Immature natural killer cell (primary cell): ENCODE measurements at regions not wholly inside any gene's neighbourhood (a gene's known extent, or its start where the extent isn't known, plus 50 kb on each side); places are given as distances from the start of the nearest gene placed in this dataset.

ENCODE experiments used
- DNase-seq, 3 donors: peaks; one replicate each; pipeline ENCODE4 v3.0.0; 2022; ENCODE audit warnings: mixed read lengths in 1 of 3
- H3K27ac Mint-ChIP-seq, 6 donors: one replicate each; pipeline ENCODE4 v1.8.0; 2020; ENCODE audit warnings: mixed read lengths in 6 of 6, mild to moderate bottlenecking in 5 of 6, inconsistent platforms in 4 of 6, moderate library complexity in 3 of 6
- H3K27me3 Mint-ChIP-seq, 3 donors: one replicate each; pipeline ENCODE4 v1.8.0; 2020 to 2021; ENCODE audit warnings: low read depth in 3 of 3, mild to moderate bottlenecking in 3 of 3, mixed read lengths in 3 of 3, moderate library complexity in 3 of 3, inconsistent platforms in 1 of 3
- H3K36me3 Mint-ChIP-seq, 3 donors: one replicate each; pipeline ENCODE4 v1.8.0; 2020; ENCODE audit warnings: mixed read lengths in 3 of 3, inconsistent platforms in 2 of 3, mild to moderate bottlenecking in 2 of 3
- H3K4me1 Mint-ChIP-seq, 2 donors: one replicate each; pipeline ENCODE4 v1.8.0; 2020; ENCODE audit warnings: inconsistent platforms in 2 of 2, mild to moderate bottlenecking in 2 of 2, mixed read lengths in 2 of 2, moderate library complexity in 1 of 2
- H3K4me3 Mint-ChIP-seq, 5 donors: one replicate each; pipeline ENCODE4 v1.8.0; 2020; ENCODE audit warnings: mild to moderate bottlenecking in 5 of 5, mixed read lengths in 5 of 5, inconsistent platforms in 3 of 5, moderate library complexity in 3 of 5
- H3K9me3 Mint-ChIP-seq, 6 donors: one replicate each; pipeline ENCODE4 v1.8.0; 2020; ENCODE audit warnings: mild to moderate bottlenecking in 6 of 6, mixed read lengths in 6 of 6, inconsistent platforms in 4 of 6, moderate library complexity in 3 of 6

- Mint-ChIP-seq H3K27ac (no peak overlapping the region), H3K4me3 (no peak overlapping the region), H3K27me3 (peaks cover 0 to 11% (median 0%) of the 10 kb centered on the region in 3 donors), H3K9me3 (peaks cover 0 to 3% (median 0%) of the 10 kb centered on the region in 6 donors), H3K4me1 (no peaks in the 10 kb centered on the region), H3K36me3 (no peaks in the 10 kb centered on the region)
- no peak for DNase-seq
Measured at GRCh38 chr10:89118091-89118490, 89.0 kb downstream of the CH25H start.

- Mint-ChIP-seq H3K9me3 (peaks cover 0 to 3% (median 0%) of the 10 kb centered on the region in 6 donors), H3K4me3 (no peak overlapping the region), H3K27me3 (peaks cover 0 to 12% (median 0%) of the 10 kb centered on the region in 3 donors), H3K4me1 (no peaks in the 10 kb centered on the region), H3K36me3 (no peaks in the 10 kb centered on the region), H3K27ac (no peak overlapping the region)
- DNase-seq = no peak
Measured at GRCh38 chr10:89115876-89116627, 91.1 kb downstream of the CH25H start.

DNA sequence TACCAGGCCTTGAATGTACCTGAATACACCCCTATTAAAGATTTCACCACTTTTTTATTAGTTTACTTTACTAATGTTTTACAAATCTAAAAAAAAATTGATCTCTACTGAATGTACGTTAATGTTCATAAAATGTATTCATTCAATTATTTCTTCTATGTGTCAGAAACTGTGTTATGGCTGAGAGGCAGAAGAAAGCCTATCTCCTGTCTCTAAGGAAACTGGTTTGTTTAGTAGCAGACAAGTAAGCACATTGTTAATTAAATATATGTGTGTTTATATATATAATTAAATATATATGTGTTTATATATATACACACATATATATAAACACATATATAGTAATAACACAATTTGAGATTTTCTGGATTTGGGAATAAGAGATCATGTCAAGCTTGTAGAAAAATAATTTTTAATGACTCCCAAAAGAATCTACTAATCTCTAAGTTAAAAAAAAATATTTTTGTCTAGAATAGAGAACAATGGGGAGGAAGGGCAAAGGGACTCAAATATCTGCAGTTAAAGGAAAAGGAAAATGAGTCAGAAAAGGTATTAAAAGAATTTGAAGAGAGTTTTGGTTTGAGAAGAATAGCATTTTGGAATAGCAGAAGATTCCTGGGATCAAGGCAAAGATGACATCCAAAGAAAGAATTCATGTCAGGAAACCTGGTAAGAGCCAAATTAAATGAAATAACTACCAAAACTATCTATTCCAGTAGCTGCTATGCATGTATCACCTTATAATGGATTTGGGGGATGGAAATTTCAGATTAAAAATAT is 92.1 kb downstream of the CH25H start:
- Mint-ChIP-seq H3K27me3 (peaks cover 0 to 12% (median 0%) of the 10 kb centered on the region in 3 donors), H3K4me3 (no peak overlapping the region), H3K9me3 (peaks cover 0 to 3% (median 0%) of the 10 kb centered on the region in 6 donors), H3K27ac (no peak overlapping the region), H3K36me3 (no peaks in the 10 kb centered on the region), H3K4me1 (no peaks in the 10 kb centered on the region)
- DNase-seq = no peak

DNA sequence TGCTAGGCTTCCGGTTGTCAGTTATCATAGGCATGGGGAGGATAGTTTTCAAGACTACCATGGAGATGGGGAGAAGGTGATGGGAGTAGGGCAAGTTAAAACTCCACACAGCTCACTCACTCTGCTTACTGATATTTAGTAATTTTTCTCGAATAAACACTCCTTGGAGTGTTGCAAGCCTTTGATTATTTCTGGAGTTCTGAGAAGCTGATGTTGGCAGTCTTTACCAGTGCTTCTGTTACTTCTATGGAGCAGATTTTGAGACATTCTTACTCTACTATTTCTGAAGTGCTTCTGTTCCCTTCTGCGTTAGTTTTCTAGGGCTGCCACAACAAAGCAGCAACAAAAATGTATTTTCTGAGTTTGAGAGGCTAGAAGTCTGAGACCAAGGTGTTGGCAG is 104.4 kb downstream of the CH25H start:
- Mint-ChIP-seq H3K27ac (no peak overlapping the region), H3K27me3 (peaks cover 0 to 1% (median 0%) of the 10 kb centered on the region in 3 donors), H3K36me3 (no peaks in the 10 kb centered on the region), H3K4me3 (no peak overlapping the region), H3K9me3 (peaks cover 0 to 5% (median under 1%) of the 10 kb centered on the region in 6 donors), H3K4me1 (no peaks in the 10 kb centered on the region)
- no peak for DNase-seq

DNA sequence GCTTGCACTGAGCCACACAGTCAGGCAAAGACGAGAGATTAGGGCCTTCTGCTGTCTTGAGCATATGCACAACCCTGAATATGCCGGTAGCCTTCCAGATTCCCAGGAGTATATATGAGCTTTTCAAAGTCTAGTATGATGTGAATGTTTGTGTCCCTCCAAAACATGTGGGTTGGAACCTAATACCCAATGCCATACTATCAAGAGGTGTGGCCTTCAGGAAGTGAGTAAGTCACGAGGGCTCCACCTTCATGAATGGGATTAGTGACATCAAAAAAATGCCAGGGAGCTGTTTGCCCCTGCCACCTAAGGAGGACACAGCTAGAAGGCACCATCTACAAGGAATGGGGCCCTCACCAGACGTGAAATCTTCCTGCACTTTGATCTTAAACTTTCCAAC is 105.2 kb downstream of the CH25H start:
- Mint-ChIP-seq H3K27me3 (peaks cover 0 to 1% (median 0%) of the 10 kb centered on the region in 3 donors), H3K36me3 (no peaks in the 10 kb centered on the region)
- DNase-seq = no peak

DNA sequence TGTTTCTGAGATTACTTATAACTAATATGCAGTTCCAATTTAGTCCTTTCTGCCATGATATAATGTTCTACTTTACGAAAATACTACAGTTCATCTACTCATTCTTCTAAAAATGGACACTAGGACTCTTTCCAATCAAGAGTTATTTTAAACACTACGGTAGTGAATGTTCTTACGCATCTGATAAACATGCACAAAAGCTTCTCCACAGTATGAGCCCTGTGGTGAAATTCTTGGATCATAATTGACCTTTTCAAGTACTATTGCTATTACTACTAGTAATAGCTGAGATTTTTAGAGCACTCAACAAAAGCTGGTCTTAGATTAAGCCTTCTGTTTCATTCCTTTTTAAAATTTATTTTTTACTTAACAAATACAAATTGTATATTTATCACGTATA is 106.4 kb downstream of the CH25H start:
- DNase-seq = no peak
- peaks cover 0 to 1% (median 0%) of the 10 kb centered on the region in 3 donors for H3K27me3 Mint-ChIP-seq
- H3K9me3 Mint-ChIP-seq = no peaks in the 10 kb centered on the region
- no peak overlapping the region for H3K27ac Mint-ChIP-seq
- H3K4me3 Mint-ChIP-seq = no peak overlapping the region
- no peaks in the 10 kb centered on the region for H3K36me3 Mint-ChIP-seq
- no peaks in the 10 kb centered on the region for H3K4me1 Mint-ChIP-seq

More for the DNA sequence above, 105.2 kb downstream of the CH25H start:
- Mint-ChIP-seq H3K9me3 (peaks cover 0 to 5% (median under 1%) of the 10 kb centered on the region in 6 donors), H3K27ac (no peak overlapping the region), H3K4me3 (no peak overlapping the region), H3K4me1 (no peaks in the 10 kb centered on the region)

GRCh38 chr10:89097226-89097625 is 106.6 kb downstream of the FAS start:
- Mint-ChIP-seq H3K27me3 (peaks cover 0 to 2% (median 1%) of the 10 kb centered on the region in 3 donors), H3K27ac (no peak overlapping the region), H3K4me1 (no peaks in the 10 kb centered on the region), H3K4me3 (no peak overlapping the region), H3K9me3 (no peaks in the 10 kb centered on the region), H3K36me3 (no peaks in the 10 kb centered on the region)
- DNase-seq = no peak

- Mint-ChIP-seq H3K36me3 (no peaks in the 10 kb centered on the region), H3K27me3 (peaks cover 0 to 2% (median 1%) of the 10 kb centered on the region in 3 donors), H3K4me3 (no peak overlapping the region), H3K9me3 (no peaks in the 10 kb centered on the region), H3K4me1 (no peaks in the 10 kb centered on the region), H3K27ac (no peak overlapping the region)
- no peak for DNase-seq
Measured at GRCh38 chr10:89095701-89096391, 105.2 kb downstream of the FAS start.

DNA sequence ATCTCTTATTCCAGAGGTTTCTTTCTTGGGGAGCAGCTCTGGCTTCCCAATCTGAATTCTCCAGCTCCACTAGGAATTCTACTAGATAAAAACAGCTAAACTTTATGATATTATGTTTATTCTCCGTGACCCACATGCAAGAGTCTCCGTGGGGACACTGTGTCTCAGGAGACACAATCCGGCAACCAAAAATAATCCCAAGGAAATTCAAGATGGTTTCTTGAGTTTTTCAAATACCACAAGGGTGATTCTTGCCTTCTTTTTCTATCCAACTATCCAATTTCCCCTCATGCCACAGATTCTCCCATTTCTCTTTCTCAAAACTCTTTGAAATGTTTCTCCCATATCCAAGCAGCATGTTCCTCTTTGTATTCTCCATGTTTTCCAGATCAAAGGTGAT is 103.1 kb downstream of the FAS start:
- H3K36me3 Mint-ChIP-seq = no peaks in the 10 kb centered on the region
- H3K9me3 Mint-ChIP-seq = no peaks in the 10 kb centered on the region
- no peak overlapping the region for H3K4me3 Mint-ChIP-seq
- no peak overlapping the region for H3K27ac Mint-ChIP-seq
- peaks cover 0 to 3% (median 2%) of the 10 kb centered on the region in 3 donors for H3K27me3 Mint-ChIP-seq
- no peak for DNase-seq
- no peaks in the 10 kb centered on the region for H3K4me1 Mint-ChIP-seq

GRCh38 chr10:89092981-89093380 is 102.4 kb downstream of the FAS start:
- Mint-ChIP-seq H3K27me3 (peaks cover 0 to 2% (median 2%) of the 10 kb centered on the region in 3 donors), H3K36me3 (no peaks in the 10 kb centered on the region), H3K4me1 (no peaks in the 10 kb centered on the region), H3K27ac (no peak overlapping the region), H3K4me3 (no peak overlapping the region), H3K9me3 (no peaks in the 10 kb centered on the region)
- DNase-seq = no peak

- H3K4me3 Mint-ChIP-seq = no peak overlapping the region
- H3K27ac Mint-ChIP-seq = no peak overlapping the region
- H3K9me3 Mint-ChIP-seq = no peaks in the 10 kb centered on the region
- no peak for DNase-seq
- H3K27me3 Mint-ChIP-seq = peaks cover 0 to 2% (median 2%) of the 10 kb centered on the region in 3 donors
- H3K4me1 Mint-ChIP-seq = no peaks in the 10 kb centered on the region
- no peaks in the 10 kb centered on the region for H3K36me3 Mint-ChIP-seq
Measured at GRCh38 chr10:89092439-89092838, 101.8 kb downstream of the FAS start.

GRCh38 chr10:89091496-89091895 is 100.9 kb downstream of the FAS start:
- Mint-ChIP-seq H3K36me3 (no peaks in the 10 kb centered on the region), H3K4me1 (no peaks in the 10 kb centered on the region), H3K4me3 (no peak overlapping the region), H3K27me3 (peaks cover 0 to 2% (median 2%) of the 10 kb centered on the region in 3 donors), H3K27ac (no peak overlapping the region), H3K9me3 (no peaks in the 10 kb centered on the region)
- DNase-seq = no peak

GRCh38 chr10:89090756-89091445 is 100.3 kb downstream of the FAS start:
- Mint-ChIP-seq H3K9me3 (no peaks in the 10 kb centered on the region), H3K27me3 (peaks cover 0 to 2% (median 2%) of the 10 kb centered on the region in 3 donors), H3K4me1 (no peaks in the 10 kb centered on the region), H3K36me3 (no peaks in the 10 kb centered on the region), H3K27ac (no peak overlapping the region), H3K4me3 (no peak overlapping the region)
- no peak for DNase-seq
